Right kidney (tissue), 1 donor: ENCODE measurements at regions not wholly inside any gene's neighbourhood (a gene's known extent, or its start where the extent isn't known, plus 50 kb on each side); places are given as distances from the start of the nearest gene placed in this dataset.

Experiments
- DNase-seq: peaks from one replicate; pipeline ENCODE4 v3.0.0-alpha.2; 2016

DNA sequence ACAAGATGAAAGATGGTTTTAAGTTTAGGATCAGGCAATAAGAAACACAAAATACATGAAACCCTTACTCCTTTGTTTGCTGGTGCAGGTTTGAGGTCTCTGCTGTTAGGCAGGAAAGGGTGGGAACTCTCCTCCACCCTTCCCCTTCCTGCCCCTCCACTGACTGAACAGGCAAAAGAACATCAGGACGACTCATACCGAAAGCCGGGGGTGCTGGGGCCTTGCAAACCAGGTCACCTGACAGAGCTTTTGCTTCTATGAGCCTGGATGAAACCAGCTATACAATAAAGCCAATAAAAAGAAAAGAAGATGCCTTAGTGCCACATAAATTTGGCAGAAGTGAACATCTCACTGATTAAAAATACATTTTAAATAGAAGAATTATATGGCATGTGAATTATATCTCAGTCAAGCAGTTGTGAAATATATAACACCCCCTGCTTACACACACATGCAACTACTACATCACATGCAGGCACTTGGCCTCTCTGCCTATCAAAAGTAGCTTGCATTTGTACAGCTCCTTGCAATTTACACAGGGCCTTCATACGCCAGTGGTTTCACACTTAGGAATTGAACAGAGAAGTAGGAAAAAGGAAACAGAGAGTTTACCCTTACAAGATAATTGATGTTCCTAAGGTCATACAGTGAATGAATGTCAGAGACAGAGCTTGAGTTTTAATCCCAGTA, 215.1 kb upstream of the TRIB2 start:
- DNase-seq: no peak

DNA sequence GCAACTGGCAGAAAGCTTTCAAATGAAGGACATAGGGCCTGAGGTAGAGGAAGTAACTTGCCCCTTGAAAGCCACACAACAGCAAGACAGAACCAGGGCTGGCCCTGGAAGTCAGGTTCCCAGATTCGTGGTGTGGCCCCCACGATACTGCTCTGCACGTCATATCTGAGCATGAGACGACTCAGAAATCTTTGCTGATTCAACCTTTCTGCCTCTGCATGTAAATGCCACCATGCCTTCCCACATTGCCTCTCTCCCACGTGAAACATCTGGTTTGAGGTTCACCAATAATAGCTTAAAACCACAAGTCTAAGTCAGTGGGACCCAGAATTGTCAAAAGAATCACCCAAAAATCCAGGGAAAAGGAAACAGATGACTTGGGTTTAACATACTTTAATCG, 214.0 kb upstream of the TRIB2 start:
- DNase-seq: no peak

GRCh38 chr2:12504443-12504842, 212.3 kb upstream of the TRIB2 start:
- no peak for DNase-seq

- DNase-seq: no peak
Measured at GRCh38 chr2:12506846-12507245, 209.9 kb upstream of the TRIB2 start.

- no peak for DNase-seq
Measured at GRCh38 chr2:12507295-12507694, 209.4 kb upstream of the TRIB2 start.

DNA sequence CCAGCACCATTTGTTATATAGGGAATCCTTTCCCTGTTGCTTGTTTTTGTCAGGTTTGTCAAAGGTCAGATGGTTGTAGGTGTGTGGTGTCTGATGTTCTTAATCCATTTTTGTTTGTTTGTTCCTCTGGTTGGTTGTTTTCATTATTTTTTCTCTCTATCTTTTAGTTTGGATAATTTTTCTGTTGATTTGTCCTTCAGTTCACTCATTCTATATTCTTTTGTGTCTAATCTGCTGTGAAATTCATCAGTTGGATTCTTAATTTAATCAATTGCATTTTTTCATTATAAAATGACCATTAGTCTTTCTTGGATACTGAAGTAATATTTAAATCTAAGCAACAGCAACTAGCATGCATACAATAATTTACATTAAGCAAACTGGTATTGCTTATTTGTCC, 206.7 kb upstream of the TRIB2 start:
- DNase-seq: no peak

DNA sequence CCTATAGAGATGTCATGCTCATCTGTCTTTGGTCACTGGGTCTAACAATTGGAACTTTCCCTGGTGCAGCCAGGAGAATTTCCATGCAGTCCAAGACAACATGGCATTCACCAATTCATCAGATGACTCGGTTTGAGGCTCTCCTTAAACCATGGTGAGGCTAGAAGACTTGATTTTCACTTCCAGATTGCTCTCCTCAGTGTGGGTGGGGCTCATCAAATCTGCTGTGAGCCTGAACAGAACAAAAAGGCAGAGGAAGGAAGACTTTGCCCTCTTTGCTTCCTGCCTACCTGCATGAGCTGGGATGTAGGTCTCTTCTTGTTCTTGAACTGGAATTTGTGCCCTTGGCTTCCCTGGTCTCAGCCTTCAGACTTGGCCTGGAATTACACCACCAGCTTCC, 203.4 kb upstream of the TRIB2 start:
- DNase-seq: no peak

DNA sequence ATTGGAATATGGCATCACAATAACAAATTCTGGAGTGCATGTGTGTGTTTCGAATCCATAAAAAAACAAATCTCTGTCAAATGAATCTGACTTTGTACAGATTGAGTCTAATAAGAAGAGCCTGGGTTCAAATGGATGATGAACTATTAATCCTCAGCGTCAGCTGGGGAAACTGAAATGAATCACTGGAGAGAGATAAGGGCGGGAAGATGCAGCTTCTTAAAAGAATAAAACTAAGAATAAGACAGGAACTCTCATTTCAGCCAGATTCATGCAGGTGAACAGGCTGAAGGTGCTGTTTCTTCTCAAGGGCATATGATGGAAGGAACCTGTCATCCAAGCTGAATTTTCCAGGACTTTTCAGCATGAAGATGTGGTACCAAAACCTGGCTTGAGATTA, 202.6 kb upstream of the TRIB2 start:
- no peak for DNase-seq

DNA sequence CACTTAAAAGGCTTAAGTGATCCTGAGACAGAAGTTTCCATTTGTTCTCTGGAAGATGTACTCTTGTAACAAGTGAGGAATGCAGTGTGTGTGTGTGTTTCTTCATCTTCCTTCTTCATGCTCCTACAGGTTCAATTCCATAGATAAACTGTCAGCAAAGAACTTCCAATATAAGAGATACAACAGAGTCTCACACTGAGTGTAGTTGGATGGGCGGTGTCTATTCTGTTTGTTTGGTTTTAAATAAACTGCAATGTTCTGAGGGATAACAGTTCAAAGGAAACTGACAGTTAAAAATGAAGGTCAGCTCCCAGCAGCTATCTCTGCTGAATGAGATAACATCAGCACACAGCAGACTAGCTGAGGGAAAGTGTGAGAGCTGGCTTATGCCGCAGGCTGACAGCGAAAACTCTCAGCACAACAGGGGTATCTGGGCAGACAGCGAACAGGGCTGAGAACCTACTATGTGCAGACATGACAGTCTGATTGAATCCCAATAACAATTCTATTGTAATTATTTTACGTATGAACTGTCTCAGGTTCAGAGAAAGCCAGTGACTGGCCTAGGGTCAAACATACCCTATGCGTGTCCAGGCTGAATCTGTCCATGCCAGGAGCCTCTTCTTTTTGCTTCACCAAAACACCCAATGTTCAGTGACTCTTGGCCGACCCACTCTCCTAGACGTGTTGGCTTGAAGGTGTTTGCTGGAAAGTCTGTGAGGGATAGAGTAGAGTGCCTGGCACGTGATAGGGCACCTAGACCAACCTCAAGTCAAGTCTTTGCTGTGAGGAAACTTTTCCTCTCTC, 201.9 kb upstream of the TRIB2 start:
- DNase-seq: no peak

GRCh38 chr2:12515871-12516270, 200.9 kb upstream of the TRIB2 start:
- no peak for DNase-seq

DNA sequence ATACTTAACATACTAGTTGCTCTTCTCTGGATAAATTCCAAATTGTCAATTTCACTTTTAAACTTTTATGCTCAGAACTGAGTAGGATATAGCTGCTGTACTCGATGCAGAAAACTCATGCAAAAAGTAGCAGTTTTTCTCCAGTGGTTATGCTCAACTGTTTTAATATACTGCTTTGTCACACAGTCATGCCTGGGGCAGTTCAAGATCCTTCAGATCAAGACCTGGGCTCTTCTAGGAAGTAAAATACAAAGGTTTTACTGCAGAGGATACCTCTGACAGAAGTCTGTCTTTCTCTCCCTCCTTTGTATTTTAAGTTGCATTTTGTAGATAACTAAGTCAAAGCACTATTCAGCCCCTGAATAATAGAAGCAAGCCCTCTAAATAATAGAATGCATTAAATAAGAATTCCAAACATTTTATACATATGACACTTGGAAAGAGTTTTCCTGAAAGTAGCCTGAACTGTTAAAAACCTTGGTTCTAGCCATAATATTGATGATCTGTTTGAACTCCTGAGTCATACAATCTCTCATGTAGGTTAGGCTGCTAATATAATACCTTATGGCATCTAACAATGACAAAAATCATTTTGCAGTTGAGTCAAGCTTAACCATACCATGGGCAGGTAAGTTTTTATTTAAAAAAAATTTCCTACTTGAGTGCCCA, 183.3 kb upstream of the TRIB2 start:
- DNase-seq: no peak

- no peak for DNase-seq
Measured at GRCh38 chr2:12534646-12535263, 182.0 kb upstream of the TRIB2 start.

- no peak for DNase-seq
Measured at GRCh38 chr2:12536976-12537375, 179.8 kb upstream of the TRIB2 start.

- no peak for DNase-seq
Measured at GRCh38 chr2:12538138-12538694, 178.5 kb upstream of the TRIB2 start.

GRCh38 chr2:12539336-12539735, 177.4 kb upstream of the TRIB2 start:
- no peak for DNase-seq

DNA sequence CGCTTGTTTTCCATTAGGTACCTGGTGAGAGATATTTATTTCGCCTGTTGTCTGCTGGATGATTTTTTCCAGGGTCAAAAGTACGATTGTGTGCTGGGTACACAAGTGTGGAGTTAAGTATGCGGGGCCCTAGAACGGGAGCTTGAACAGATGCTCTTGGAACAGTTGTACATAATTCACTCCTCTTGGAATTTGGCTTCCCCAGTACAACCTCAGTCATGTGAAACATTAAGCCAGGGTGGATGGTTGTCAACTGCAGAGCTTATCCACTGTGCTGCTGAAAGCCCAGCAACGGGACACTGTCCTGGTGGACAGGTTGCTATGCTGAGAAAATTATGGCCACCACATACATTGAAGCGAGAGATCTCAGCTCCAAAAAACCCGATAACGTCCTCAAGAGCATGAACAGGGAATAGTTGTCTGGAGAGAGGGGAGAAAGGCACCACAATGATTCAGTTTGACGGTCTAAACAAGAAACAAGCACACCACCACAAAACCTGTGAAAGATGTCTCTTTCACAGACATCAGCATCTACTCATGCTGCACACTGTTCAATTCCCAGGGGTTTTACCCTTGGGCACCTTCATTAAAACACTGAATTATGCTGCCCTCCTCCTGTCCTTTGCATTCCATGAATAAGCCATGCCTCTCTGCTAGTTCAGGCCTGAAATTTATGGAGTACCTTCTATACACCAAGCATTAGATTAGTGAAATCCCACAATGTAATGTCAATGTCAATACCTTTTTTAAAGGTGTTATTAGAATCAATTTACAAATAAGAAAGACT, 176.8 kb upstream of the TRIB2 start:
- peak; percentile 52 for DNase-seq

- DNase-seq: no peak
Measured at GRCh38 chr2:12543076-12543977, 173.4 kb upstream of the TRIB2 start.

DNA sequence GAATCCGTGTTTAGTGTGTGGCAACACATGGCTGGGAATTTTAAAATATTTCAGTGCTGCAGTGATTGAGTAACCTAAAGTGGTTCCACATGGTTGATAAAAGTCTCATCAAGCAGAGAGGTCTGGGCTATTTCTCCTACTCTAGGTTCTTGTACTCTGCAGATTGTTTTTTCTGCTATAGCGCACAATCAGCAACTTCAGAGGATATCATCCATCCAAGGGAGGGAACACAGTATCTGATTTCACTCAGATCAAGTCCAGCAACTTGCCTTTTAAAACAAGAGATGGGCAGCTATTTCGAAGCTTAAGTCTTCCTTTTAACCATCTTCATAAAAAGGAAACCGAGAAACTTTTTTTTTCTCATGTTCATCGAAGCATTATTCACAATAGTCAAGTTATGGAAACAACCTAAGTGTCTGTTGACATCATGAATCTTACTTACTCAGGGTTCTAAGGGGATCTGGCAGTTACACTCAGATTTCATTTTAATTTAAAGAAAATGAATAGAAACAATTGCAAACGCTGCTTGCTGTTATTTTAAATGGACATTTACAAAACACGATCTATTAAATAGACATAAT, 172.7 kb upstream of the TRIB2 start:
- DNase-seq: no peak

- DNase-seq: no peak
Measured at GRCh38 chr2:12547566-12548170, 169.1 kb upstream of the TRIB2 start.

DNA sequence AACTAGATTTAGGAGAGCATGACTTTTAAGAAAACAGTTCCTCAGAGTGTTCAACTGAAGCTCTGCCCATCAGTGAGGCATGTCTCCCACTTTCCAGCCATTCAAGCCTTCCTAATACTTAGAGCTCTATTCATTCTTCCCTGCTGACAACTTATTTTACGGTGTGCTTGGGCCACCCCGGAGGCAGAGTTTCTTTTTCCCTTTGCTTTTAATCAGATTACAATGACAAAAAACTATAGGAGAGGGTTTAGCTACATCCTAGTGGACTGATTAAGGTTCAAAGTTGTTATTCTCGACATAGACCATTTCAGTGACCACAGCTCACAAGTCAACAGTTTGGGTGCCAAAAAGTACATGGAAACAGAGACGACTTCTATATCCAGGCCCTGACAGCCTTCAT, 167.8 kb upstream of the TRIB2 start:
- no peak for DNase-seq
